Skin of body (tissue), 1 donor: ENCODE measurements at regions not wholly inside any gene's neighbourhood (a gene's known extent, or its start where the extent isn't known, plus 50 kb on each side); places are given as distances from the start of the nearest gene placed in this dataset.

Experiments used
- DNase-seq: peaks from one replicate; lab custom pipeline; 2025; lab: John Stamatoyannopoulos, UW

- no peak for DNase-seq
Measured at GRCh38 chr13:112244495-112245177, 131.5 kb upstream of the SPACA7 start.

GRCh38 chr13:112245179-112245724 lies 130.9 kb upstream of the SPACA7 start:
- DNase-seq, result no peak

GRCh38 chr13:112245989-112246388 lies 130.2 kb upstream of the SPACA7 start:
- DNase-seq, result no peak

GRCh38 chr13:112246731-112247470 lies 129.3 kb upstream of the SPACA7 start:
- DNase-seq, result no peak

GRCh38 chr13:112247471-112248405 lies 128.4 kb upstream of the SPACA7 start:
- no peak for DNase-seq

- no peak for DNase-seq
Measured at GRCh38 chr13:112248406-112248760, 127.8 kb upstream of the SPACA7 start.

GRCh38 chr13:112248862-112249592 lies 127.1 kb upstream of the SPACA7 start:
- DNase-seq, result no peak

GRCh38 chr13:112249644-112250610 lies 126.2 kb upstream of the SPACA7 start:
- DNase-seq, result no peak

- no peak for DNase-seq
Measured at GRCh38 chr13:112250788-112251445, 125.2 kb upstream of the SPACA7 start.

- DNase-seq, result no peak
Measured at GRCh38 chr13:112251930-112252585, 124.1 kb upstream of the SPACA7 start.

- DNase-seq, result no peak
Measured at GRCh38 chr13:112252804-112253590, 123.2 kb upstream of the SPACA7 start.

GRCh38 chr13:112253631-112254030 lies 122.5 kb upstream of the SPACA7 start:
- no peak for DNase-seq

- DNase-seq, result no peak
Measured at GRCh38 chr13:112254061-112254818, 121.9 kb upstream of the SPACA7 start.

GRCh38 chr13:112254900-112255299 lies 121.3 kb upstream of the SPACA7 start:
- DNase-seq, result no peak

- DNase-seq, result no peak
Measured at GRCh38 chr13:112255550-112256120, 120.5 kb upstream of the SPACA7 start.

GRCh38 chr13:112256716-112257494 lies 119.2 kb upstream of the SPACA7 start:
- DNase-seq, result no peak
